Pancreas (tissue), 10 donors: ENCODE measurements at regions not wholly inside any gene's neighbourhood (a gene's known extent, or its start where the extent isn't known, plus 50 kb on each side); places are given as distances from the start of the nearest gene placed in this dataset.

ENCODE experiments used
- ATAC-seq, 4 donors: fragments of 200-7000 bp; cut with Tn5 transposase; one replicate each; pipeline versions ENCODE4 v1.8.0 to v1.9.1; 2020; ENCODE audit warnings: mild to moderate bottlenecking in 4 of 4, moderate library complexity in 4 of 4
- DNase-seq, 6 donors: peaks; one replicate each; pipeline ENCODE4 v3.0.0-alpha.2; 2020
- FAIRE-seq: peaks from 2 replicates; lab custom pipeline; 2012; peaks lifted over from hg19 to GRCh38; lab: Jason Lieb, UNC
- H3K27ac ChIP-seq, 4 donors: fragments of 200-600 bp; sonication (generic); 1 replicate in 3 of 4; 2 replicates in 1 of 4; pipeline versions ENCODE4 v1.5.0 to v1.8.0; 2020
- H3K27me3 ChIP-seq, 4 donors: fragments of 200-600 bp; one replicate each; pipeline ENCODE4 v1.8.0; 2021
- H3K36me3 ChIP-seq, 3 donors: fragments of 200-600 bp; sonication (generic) in 1 of 3; one replicate each; pipeline versions ENCODE4 v1.5.0 to v1.8.0; 2020 to 2021
- H3K4me1 ChIP-seq, 3 donors: fragments of 200-600 bp; one replicate each; pipeline ENCODE4 v1.8.0; 2021
- H3K4me3 ChIP-seq, 4 donors: fragments of 200-600 bp; sonication (generic) in 2 of 4; one replicate each; pipeline versions ENCODE4 v1.5.0 to v1.8.0; 2020 to 2021
- H3K9me3 ChIP-seq, 4 donors: fragments of 200-600 bp; one replicate each; pipeline ENCODE4 v1.8.0; 2021
- CTCF ChIP-seq, 4 donors: fragments of 200-600 bp; sonication (generic) in 3 of 4; IDR thresholded peaks; one replicate each; pipeline versions ENCODE4 v1.5.0 to v1.8.0; 2021; ENCODE audit warnings: antibody characterized with exemption in 4 of 4
- WGBS, 2 donors: extraction: QIAGEN DNeasy Blood & Tissue Kit; methylation state at CpG; one replicate each; pipeline ENCODE4 v1.1.7; 2013; 5-methylcytosine and 5-hydroxymethylcytosine counted together
- intact Hi-C, 3 donors: fragments of 100-400 bp; cut with DNase I; formaldehyde crosslinking; loops; one replicate each; pipeline versions ENCODE4 v1.11.1 to v1.14.2; 2022
- donor health status: healthy with polysubstance abuse.
- donor health status: DM: no; HTN: no; CAD: no; lungs with moderate emphysema.
- donor health status: DM: no; HTN: no; CAD: no.
- donor health status: control.
- donor health status: control.
- donor health status: Bipolar disorder and iron deficiency.
- donor health status: DM: yes; HTN: yes; CAD: no.
- donor health status: DM: no; HTN: no; CAD: no.
- donor health status: DM: no; HTN: no; CAD: no.
- donor health status: DM: yes; HTN: yes; CAD: no.

GRCh38 chr5:175211956-175212756, 231.8 kb downstream of the DRD1 start:
- H3K4me1 ChIP-seq = no peaks in the 10 kb centered on the region
- no peak for DNase-seq
- intact Hi-C loops = no loop called here

GRCh38 chr5:175207321-175208040, 236.5 kb downstream of the DRD1 start:
- DNase-seq = no peak

More at GRCh38 chr5:175211956-175212756, 231.8 kb downstream of the DRD1 start:
- FAIRE-seq (no peak), ATAC-seq (no peak)
- Histone ChIP-seq H3K9me3 (no peaks in the 10 kb centered on the region), H3K4me3 (no peak overlapping the region), H3K27ac (no peak overlapping the region), H3K36me3 (no peaks in the 10 kb centered on the region), H3K27me3 (no peaks in the 10 kb centered on the region)
- TF ChIP-seq CTCF (IDR thresholded peaks at IDR 0.05) = no peak
- 46 to 52% methylated on average over 8 of the region's 8 CpGs for WGBS, 2 donors

GRCh38 chr5:175206669-175207068, 237.3 kb downstream of the DRD1 start:
- H3K36me3 ChIP-seq = no peaks in the 10 kb centered on the region
- no peak overlapping the region for H3K27ac ChIP-seq
- TF ChIP-seq CTCF (IDR thresholded peaks at IDR 0.05) = no peak
- no peaks in the 10 kb centered on the region for H3K9me3 ChIP-seq
- ATAC-seq (no peak), DNase-seq (no peak), FAIRE-seq (no peak)
- H3K27me3 ChIP-seq = no peaks in the 10 kb centered on the region
- H3K4me3 ChIP-seq = no peak overlapping the region
- intact Hi-C loops = no loop called here
- 43 to 50% methylated on average over 4 of the region's 4 CpGs for WGBS, 2 donors
- H3K4me1 ChIP-seq = no peaks in the 10 kb centered on the region

More at GRCh38 chr5:175207321-175208040, 236.5 kb downstream of the DRD1 start:
- Histone ChIP-seq H3K4me1 (no peaks in the 10 kb centered on the region), H3K4me3 (no peak overlapping the region), H3K36me3 (no peaks in the 10 kb centered on the region), H3K27me3 (no peaks in the 10 kb centered on the region), H3K27ac (no peak overlapping the region), H3K9me3 (no peaks in the 10 kb centered on the region)
- no peak for ATAC-seq
- FAIRE-seq = no peak
- no peak for TF ChIP-seq CTCF (IDR thresholded peaks at IDR 0.05)
- 41% methylated on average over 18 of the region's 18 CpGs for WGBS, 2 donors
- intact Hi-C loops = no loop called here

GRCh38 chr5:175202463-175203068, 241.4 kb downstream of the DRD1 start:
- H3K9me3 ChIP-seq = no peaks in the 10 kb centered on the region
- TF ChIP-seq CTCF (IDR thresholded peaks at IDR 0.05) = no peak
- ATAC-seq (no peak), DNase-seq (no peak), FAIRE-seq (no peak)
- H3K4me3 ChIP-seq = no peak overlapping the region
- 30 to 37% methylated on average over 4 of the region's 4 CpGs for WGBS, 2 donors
- no peaks in the 10 kb centered on the region for H3K36me3 ChIP-seq
- H3K27me3 ChIP-seq = no peaks in the 10 kb centered on the region
- intact Hi-C loops = no loop called here
- H3K27ac ChIP-seq = no peak overlapping the region
- H3K4me1 ChIP-seq = no peaks in the 10 kb centered on the region
